ENCODE measurements at regions not wholly inside any gene's neighbourhood (a gene's known extent, or its start where the extent isn't known, plus 50 kb on each side); places are given as distances from the start of the nearest gene placed in this dataset.
"Not testable (repeated sequence)": the region's sequence is repeated elsewhere in the genome, so short reads cannot be mapped to it uniquely, and the experiment has no call there.

DNA sequence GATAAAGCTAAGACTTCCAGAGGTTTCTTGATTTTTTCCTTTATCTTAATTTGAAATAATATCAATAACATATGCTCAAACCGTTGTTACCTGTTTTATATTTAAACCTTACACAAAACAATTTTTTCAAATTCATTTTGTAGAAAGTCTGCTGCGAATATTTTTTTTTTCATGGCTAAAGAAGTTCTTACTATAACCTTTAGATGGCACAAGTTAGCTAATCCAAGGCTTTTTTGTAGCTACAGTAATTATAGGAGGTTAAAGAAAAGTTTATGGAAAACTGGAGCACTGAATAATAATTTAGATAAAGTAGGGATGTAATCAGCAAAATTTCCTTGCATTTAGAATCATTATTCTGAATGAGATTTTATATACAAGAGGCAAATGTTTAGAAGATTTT is 78.0 kb upstream of the PNPT1 start:
- DNase-seq: peak; percentile 78

DNA sequence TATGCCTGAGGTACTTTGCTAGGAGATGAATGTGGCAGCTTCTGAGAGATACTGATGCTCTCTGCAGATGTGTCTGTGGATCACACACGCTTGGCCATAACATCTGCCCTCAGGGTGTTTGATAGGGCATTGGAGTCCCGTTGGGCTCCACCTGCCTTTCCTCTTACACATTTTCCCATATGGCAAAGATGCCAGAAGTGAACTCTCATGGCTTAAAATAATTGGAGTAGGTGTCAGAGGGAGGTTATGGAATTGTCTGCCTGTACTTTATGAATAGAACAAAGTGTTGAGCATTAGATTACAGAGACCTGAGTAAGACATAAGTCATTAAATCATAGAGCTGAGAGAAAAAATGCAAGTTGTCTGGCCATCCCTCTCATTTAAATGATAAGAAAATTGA is 75.3 kb upstream of the PNPT1 start:
- no peak for DNase-seq

GRCh38 chr2:55766947-55767346 is 73.3 kb upstream of the PNPT1 start:
- DNase-seq: no peak

DNA sequence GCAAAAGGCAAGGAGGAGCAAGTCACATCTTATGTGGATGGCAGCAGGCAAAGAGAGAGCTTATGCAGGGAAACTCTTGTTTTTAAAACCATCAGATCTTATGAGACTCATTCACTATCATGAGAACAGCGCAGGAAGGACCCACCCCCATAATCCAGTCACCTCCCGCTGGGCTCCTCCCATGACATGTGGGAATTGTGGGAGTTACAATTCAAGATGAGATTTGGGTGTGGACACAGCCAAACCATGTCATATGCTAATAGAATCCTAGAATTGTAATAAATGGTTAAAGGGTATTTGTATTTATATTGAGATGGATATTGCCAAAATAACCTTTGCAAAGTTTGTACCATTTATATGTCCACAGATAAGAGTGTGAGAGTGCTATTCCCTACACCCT is 72.1 kb upstream of the PNPT1 start:
- DNase-seq: not testable (repeated sequence)

GRCh38 chr2:55763721-55764120 is 70.1 kb upstream of the PNPT1 start:
- no peak for DNase-seq

GRCh38 chr2:55761526-55761925 is 67.9 kb upstream of the PNPT1 start:
- no peak for DNase-seq

- no peak for DNase-seq
Measured at GRCh38 chr2:55761024-55761423, 67.4 kb upstream of the PNPT1 start.

- DNase-seq: no peak
Measured at GRCh38 chr2:55760125-55760524, 66.5 kb upstream of the PNPT1 start.

DNA sequence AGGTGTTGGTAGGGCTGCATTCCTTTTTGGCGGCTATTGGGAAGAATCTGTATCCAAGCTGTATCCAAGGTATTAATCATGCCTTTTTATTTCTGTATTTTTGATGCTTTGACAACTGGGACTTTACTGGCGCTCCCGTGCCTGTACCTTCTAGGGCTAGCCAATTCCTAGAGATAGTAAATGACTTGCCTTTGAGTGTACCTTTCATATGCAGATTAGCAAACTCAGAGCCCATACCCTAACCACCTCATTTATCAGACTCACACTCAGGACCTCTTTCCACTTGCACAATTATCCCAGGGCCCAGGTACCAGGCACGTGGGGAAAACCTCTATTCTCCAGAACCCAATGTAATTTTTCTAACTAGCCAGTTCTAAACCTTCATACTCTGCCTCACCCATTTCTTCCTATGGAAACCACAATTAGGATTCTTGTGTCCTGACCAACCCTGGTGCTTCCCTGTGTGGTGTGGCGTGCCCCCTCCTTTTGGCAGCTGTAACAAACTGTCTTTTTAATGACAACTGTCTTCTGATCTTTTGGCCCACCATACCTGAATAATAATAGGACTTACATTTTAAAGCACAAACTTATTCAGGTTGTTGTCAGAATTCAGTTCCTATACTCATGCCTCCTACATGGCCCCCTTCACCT is 65.8 kb upstream of the PNPT1 start:
- DNase-seq: no peak

GRCh38 chr2:55751966-55752365 is 58.3 kb upstream of the PNPT1 start:
- no peak for DNase-seq

- DNase-seq: no peak
Measured at GRCh38 chr2:55743583-55743982, 49.9 kb upstream of the PNPT1 start.

Data from DMS53 (cell line).